HG02884 (cell line): ENCODE measurements at regions not wholly inside any gene's neighbourhood (a gene's known extent, or its start where the extent isn't known, plus 50 kb on each side); places are given as distances from the start of the nearest gene placed in this dataset.
"Not testable (repeated sequence)": the region's sequence is repeated elsewhere in the genome, so short reads cannot be mapped to it uniquely, and the experiment has no call there.

Experiments used
- ATAC-seq: cut with Tn5 transposase; IDR thresholded peaks from one replicate; pipeline ENCODE4 v1.9.1; 2021; ENCODE audit warnings: mild to moderate bottlenecking, moderate library complexity; ENCODE audit not compliant: unreplicated experiment

DNA sequence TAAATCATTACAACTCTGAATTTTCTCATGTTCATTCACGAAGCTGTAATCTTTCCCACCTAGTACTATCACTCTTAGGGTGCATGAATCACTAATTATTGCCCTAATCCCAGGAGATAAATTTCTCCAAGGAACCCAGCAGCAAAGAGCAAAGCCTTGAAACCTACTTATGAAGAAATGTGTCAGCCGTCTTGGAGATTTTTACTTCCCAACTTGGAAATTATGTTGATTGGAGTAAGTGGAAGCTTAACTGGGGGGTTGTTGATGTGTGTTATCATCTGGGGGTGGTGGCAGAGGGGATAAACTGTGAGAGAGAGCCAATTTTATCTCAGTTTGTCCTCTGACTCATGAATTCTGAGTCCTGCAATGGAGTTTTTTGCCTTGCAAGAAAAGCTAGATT lies 440.5 kb upstream of the WWC1 start:
- ATAC-seq, result no peak

DNA sequence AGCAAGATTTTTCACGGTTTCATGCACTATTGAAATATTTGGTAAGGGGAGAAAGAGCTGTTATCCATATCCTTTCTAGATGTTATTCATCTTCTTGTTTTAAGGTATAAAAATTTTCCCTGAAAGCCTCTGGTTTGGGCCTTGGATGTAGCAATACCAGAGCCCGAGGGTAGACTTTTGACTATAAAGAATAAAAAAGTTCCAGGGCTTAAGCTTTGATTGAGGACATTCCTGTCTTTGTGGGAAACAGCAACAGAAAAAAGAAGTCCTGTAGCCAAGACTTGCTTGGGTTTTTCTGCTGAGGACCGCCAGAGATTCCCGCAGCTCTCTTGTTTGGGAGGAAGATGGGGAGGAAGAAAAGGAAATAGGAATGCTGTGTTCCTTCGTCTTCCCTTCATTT lies 440.0 kb upstream of the WWC1 start:
- ATAC-seq, result no peak

DNA sequence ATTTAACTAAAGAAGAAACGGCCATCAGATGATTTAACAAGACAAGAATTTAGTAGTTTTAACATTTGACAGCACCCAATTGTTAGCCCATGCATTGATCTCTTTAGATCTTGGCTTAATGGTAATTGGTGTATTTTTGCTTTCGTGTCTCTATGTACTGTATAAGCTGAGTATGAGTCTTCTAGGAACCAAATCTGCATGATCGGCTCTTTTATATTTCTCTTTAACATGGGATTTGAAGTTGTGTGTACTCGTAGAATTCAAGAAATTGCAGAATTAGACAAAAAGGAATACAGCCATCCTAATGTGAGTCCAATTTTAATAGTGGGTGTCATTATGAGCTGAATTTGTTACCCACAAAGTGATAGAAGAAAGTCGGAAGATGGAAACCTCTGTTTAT lies 438.9 kb upstream of the WWC1 start:
- no peak for ATAC-seq

DNA sequence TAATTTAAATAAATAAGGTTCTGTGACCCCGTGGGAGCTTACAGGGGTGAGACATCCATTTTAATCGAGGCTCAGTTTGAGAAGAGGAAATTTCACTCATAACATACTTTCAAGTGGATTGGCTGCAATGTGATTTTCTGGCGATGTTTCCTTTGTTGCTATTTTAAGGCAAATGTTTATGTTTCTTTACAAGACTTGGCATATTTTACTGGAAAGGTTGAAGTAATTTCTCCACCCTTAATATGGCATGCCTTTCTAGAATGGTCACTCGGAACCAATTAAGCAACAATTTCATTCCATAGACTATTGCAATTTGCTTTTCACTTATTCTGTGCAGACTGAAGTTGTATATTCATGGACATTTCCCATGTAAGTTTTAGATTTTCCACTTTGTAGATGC lies 438.0 kb upstream of the WWC1 start:
- ATAC-seq, result no peak

DNA sequence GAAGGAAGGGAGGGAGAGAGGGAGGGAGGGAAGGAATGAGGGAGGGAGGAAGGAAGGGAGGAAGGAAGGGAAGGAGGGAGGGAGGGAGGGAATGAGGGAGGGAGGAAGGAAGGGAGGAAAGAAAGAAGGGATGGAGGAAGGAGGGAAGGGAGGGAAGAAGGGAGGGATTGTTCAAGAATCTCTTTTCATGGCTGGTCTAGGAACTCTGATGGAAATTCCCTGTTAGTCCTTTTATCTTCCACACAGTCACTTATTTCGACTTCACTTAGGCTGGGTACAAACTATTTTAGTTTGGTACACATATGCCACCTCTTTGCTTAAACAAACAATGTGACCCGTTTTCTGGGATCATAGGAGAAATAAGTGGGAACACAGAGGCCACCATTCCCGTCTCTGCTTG lies 435.6 kb upstream of the WWC1 start:
- no peak for ATAC-seq

DNA sequence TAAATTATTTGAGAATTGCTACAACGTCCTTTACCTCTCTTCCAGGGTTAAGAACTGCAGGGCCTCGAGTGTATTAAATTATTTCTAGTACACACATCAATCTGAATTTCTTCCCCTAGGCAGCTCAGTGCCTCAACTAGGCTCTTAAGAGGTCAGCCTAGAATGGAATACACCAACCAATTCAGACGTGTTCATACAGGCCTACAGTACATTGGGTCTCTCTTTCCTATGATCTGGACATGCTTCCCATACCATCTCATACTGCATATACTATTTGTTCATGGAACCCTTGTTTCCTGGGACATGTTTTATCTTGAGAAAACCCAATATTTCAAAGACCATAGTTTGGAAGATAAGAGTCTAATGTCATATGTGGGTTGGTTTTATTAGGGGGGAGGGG lies 434.1 kb upstream of the WWC1 start:
- no peak for ATAC-seq

DNA sequence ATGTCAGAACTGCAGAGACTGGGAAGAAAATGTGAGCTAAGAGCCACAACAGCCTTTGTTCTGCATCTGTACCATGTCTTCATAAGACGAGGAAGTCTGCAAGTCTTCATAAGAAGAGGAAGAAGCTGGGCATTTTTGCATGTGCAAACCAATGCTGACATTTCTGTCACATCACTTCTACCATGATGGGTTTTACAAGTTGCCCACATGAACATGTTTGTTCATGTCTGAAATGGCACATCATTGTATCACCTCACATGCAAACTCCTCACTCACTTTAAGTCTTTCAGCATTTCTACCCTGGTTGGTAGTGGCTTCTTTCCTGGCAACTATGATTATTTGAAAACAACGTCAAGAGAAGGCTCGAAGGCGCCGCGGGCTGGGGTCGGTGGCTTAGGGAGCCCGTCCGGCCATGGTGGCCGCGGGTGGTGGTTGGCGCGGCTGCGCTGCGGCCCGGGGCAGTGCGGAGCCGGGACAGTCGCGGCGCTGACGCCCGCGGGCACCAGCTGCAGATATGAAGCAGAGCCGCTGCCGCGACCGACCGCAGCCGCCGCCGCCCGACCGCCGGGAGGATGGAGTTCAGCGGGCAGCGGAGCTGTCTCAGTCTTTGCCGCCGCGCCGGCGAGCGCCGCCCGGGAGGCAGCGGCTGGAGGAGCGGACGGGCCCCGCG lies 433.1 kb upstream of the WWC1 start:
- not testable (repeated sequence) for ATAC-seq

DNA sequence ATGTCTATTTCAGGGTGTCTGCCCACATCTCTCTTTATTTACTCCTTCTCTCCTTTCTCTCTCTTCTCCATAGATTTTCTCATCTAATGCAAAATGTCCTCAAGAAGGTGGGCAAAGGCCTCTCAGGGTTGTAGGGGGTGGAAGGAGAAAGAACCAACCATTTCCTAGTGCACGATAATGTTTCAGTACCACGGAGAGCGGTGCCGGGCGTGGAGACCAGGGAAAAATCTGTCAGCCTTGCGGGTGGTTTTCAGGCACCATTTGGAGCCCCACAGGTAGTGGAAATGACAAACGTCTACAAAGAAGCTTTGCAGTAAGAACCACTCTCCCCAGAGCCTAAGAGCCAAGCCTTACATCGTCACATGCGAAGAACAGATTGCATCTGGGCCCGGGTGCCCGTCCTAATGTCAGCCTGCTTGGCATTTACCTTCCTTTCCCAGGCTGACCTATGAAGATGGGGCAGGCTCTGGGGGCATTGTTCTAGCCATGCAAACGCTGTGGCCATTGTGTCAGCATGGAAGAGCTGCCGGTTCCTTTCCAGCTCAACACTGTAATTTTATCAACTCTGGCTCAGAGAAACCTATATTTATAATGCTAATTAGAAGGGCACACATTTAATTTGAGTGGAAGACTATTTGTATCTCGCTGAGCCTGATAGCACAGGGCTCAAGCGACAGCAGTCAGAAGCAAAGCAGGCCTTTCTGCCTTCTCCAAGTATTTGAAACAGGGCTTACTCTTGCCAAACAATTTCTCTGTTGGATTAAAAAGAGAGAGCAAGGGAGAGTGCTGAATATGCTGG lies 430.1 kb upstream of the WWC1 start:
- ATAC-seq, result no peak

DNA sequence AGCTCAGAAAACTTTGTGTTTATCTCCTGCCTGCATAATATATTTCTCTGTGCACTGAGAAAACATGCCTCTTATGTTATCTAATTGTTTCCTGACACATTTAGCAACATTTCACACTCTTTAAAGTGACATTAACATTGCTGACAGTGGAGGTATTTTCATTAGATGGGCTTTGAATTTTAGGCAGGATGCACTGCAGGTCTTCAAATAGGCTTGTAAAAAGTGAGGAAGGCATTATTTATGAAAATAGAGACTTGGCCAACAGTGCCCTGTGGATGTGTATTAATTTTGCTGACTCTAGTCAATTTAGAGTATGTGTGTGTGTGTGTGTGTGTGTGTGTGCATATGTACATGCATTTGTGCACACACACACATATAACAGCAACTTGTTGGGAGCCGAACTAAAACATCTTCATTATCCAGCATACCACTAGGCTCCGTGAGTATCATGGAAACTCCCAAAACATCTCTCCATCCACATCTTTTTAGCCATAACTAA lies 429.5 kb upstream of the WWC1 start:
- no peak for ATAC-seq

DNA sequence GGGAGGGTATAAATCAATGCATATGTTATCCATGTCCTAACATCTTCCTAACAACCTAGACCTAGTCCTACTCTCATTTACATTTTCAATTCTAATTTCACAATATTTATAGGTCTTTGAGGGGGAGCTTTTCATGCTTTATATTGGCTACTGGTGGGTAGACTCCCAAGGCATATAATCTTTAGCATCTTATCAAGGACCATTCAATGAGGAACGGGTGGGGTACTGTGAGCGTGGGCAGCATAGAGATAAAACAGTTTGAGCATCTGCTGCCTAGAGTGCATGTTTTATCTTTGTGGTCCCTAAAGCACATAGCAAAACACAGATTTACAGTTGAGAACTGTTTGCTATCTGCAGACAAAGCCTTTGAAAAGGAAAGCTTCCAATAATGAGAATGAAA lies 427.6 kb upstream of the WWC1 start:
- no peak for ATAC-seq

DNA sequence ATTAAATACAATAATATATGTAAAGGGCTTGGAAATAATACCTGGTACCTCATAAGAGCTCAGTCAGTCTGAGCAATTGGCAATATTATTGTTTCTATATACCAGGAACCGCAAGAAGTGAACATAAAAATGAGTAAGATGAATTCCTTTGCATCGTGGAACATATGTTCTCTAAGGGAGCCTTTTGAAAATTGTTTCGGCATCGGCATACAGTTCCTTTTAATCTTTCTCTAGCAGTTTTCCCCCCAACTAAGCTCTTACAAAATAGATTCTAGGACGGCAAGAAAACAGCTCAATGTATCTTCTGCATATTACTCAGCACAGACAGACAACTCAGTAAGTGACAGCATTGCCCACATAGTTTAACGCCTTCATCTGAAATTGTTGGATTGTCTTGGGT lies 426.6 kb upstream of the WWC1 start:
- ATAC-seq, result no peak

DNA sequence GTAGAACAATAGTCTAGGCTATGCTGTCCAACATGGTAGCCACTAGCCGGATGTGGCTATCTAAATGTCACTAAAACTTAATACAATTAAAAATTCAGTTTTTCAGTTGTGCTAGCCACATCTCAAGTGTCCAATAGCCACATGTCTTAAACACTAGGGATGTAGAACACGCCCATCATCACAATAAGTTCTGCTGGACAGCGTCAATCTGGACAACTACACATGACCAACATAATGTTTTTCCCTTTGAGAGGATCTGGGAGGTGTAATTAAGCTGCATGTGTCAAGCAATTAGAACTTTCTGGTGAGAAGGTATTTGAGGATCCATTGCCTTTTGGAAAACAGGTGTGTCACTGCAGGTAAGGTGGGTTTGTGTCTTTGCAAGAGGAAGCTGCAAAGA lies 424.6 kb upstream of the WWC1 start:
- ATAC-seq, result no peak

DNA sequence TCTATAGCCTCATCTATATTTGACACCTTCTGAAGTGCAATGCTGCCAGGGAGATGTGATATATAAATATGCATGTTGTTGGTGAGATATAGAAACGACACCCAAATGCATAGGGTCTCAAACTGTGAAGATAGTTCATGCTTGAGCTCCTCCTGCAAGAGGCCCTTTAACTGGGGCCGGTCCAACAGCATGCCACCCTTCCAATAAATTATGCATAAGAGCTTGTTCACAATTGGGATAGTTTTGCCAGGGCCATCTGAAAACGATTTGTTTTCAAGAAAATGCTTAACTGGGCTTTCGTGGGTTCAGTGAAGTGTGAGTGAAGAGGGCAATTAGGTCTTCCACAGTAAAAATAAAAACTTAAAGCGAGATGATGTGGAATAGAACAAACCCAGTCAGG lies 424.2 kb upstream of the WWC1 start:
- ATAC-seq, result no peak

DNA sequence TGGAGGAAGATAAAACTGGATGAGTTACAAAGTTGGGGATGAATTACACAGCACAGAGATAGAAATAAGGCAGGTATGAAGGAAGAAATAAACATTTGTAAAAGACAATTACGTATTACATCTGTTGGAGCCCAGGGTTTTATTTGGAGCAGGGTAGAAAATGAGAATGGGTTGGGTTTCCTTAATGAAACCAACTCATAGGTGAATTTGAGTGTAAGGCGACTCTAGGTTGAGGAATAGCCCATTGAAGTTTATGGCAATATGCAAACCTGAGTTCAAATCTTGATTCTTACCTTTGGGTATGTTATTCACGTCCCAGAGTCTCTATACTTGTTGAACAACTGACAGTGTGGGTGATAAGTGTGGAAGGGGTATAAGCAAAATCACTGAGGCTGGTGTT lies 422.3 kb upstream of the WWC1 start:
- no peak for ATAC-seq

DNA sequence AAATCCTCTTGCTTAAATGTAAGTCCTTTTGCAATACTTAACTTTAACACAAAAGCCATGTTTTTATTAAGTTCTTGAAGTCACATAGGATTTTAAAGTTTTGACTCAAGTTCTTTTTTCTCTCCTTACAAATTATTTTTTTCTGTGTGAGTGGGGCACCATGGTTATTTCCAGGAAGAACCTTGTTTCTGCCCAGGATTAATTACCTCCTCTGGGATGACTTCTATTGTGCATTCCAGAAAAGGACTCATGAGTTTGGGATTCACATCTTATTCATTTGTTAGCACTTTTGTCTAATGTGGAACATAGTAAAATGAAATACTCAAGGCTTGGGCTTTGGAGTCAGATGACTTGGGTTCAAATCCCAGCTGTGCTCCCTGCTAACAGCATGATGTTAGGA lies 421.4 kb upstream of the WWC1 start:
- ATAC-seq, result no peak

DNA sequence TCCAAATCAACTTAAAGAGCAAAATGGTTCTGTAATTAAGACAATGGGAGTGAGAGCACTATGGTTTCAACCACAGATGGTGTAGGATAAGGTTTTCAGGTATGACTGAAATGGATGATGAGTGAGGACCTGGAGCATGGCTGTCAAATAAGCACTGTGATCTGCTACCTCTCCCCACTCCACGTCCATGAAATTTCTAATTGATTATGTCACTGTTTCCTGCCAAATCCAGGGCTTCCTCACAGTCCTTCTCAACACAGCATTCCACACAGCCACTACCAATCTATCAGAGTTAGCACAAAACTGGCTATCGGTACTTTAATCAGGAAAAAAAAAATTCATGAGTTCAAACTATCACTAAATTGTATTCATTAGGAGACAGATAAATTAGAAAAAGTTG lies 420.4 kb upstream of the WWC1 start:
- no peak for ATAC-seq

DNA sequence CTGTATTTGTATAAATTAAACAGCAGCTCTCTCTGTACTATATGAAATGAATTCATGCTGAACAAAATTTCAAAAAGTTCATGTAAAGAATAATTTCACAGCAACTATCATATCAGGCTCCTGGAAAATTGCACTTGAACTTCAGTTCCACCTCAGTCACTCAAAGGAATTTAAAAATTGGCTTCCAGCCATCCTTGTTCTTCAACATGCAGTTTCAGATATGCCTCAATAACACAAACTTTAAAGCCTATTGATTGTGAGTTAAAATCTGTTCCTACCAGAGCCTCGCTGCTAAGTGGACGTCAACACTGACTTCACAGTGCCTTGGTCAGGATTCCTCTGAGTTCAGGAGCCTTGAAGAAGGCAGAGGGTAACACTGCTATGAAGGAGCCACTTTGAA lies 418.7 kb upstream of the WWC1 start:
- no peak for ATAC-seq

DNA sequence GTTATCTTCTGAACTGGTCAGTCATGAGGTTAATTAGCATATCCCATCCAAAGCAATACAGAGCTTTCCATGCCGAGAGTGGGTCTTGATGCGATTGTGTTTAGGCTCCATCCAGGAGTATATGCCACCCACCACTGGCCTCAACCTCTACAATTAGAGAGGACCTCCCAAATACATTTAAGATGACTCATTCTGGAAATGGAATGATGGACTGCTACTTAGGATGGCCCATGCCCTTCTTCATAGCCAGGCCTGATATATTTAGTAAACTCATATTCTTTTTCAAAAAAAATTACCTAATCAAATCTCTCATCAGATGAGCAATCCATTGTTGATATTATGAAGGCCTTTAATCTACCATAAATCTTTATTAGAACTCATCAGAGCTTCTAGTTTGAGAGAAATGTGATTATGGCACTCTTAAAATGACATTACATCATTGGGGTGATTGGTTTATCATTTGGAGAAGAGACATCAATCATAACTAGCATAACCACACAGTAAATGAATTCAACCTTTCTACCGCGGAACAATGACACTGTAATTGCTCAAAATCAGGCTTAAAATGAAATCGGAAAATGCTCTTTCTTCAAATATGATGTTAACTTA lies 414.2 kb upstream of the WWC1 start:
- no peak for ATAC-seq

DNA sequence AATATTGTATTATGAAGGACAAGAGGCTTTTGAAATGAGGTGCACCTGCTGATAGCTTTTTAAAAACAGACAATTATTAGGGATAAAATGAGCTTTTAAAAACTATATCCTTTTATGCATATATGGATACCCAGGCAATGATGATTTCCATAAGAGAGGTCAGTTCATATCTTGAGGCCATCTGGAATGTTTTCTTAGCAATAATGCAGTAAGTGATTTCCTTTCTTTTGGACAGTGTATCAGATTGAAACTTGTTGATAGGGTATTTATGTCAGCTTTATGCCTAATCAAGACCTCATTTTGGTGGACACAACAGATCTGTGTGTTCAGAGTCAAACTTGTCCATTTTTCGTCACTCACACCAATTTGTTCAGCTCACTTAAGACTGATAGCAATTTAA lies 413.5 kb upstream of the WWC1 start:
- ATAC-seq, result no peak

DNA sequence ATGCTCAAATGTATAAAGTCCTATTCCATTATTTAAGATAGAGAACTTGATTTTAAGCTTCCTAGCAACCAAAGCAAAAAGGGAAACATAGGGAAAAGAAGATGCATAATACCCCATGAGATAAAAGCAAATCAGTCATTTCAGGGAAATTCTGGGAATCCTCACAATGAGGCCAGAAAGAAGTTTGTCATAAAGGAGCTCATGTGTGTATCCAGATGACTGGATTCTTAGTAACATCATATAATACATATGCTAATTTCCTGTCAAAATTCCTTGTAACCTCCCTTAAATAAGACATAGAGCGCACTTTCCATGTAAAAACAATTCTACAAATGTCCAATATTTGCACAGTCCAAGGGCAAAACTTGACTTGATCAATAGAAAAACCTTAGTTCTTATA lies 411.0 kb upstream of the WWC1 start:
- no peak for ATAC-seq

DNA sequence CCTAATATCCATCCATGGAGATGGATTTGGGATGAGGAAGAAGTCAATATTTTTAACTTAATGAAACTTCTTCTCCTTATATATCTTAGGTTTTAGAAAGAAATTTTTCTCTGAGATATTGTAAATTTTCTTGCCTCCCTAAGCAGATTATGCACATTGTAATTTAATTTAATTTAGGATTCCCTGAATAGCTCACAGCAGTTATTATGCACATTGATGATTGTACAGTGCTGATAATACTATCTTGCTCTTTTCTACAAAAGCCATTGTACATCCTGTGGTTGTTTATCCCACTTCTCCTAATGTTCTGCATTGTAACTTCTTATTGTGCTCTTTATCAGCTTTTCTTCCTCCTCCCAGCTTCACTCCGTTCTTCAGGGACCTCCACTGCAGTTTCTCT lies 410.4 kb upstream of the WWC1 start:
- no peak for ATAC-seq

DNA sequence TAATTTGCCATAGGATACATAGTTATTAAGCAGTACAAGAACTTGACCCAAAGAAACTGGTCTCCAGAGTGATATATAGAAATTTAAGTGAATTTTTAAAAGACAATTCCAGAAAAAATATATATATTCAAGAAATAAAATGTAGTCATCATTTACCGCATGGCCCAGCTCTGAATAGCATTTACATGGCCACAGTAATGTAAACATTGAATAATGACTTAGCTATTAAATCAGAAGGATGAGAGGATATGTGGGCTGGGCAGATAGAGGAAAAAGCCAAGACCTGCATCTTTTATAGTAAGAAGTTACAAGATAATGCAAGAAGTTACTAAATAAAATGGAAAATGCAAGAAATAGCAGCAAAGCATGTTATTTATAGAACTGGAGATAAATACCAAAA lies 405.2 kb upstream of the WWC1 start:
- no peak for ATAC-seq
